HG03196 (cell line): ENCODE measurements at regions not wholly inside any gene's neighbourhood (a gene's known extent, or its start where the extent isn't known, plus 50 kb on each side); places are given as distances from the start of the nearest gene placed in this dataset.
"Not testable (repeated sequence)": the region's sequence is repeated elsewhere in the genome, so short reads cannot be mapped to it uniquely, and the experiment has no call there.

ENCODE experiments used
- ATAC-seq: cut with Tn5 transposase; IDR thresholded peaks from one replicate; pipeline ENCODE4 v1.9.1; 2021; ENCODE audit not compliant: unreplicated experiment

DNA sequence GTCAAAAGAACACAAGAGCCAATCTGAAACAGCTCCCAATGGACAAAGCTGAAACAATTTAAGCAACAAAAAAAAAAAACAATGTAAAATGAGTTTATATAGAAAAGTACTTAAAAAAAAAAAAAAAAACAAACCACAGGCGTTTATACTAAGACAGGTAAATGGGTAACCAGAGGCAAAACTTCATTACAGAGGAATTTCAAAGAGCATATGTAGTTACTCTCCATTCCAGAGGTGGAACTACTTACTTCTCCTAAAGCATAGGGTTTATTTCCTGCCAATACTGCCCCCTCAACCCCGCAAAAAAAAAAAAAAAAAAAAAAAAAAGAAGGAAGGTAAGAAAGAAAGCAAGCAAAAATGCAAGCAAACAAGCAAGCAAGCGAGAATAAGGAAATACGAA lies 132.9 kb downstream of the LIG4 start:
- no peak for ATAC-seq

- no peak for ATAC-seq
Measured at GRCh38 chr13:108077284-108077683, 138.1 kb downstream of the LIG4 start.

GRCh38 chr13:108074429-108074828 lies 140.9 kb downstream of the LIG4 start:
- ATAC-seq = not testable (repeated sequence)

DNA sequence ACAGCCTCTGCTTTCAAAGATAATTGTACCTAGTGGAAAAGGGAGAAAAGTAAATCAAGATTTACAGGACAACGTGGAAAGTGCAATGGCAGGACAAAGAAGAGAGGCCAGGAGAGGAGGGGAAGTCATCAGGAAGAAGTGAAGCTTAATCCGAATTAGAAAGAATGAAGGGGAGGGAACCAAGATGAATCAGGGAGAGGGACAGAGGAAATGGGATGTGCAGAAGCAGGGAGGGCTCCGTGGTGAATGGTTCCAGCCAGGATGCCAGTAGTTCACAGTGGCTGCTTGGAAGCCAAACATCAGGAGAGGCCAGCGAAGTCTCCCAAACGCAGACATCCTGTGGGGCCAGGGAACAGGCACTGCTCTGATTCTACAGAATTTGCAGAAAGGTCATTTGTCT lies 144.4 kb downstream of the LIG4 start:
- no peak for ATAC-seq

GRCh38 chr13:108070491-108070890 lies 144.8 kb downstream of the LIG4 start:
- ATAC-seq = no peak

DNA sequence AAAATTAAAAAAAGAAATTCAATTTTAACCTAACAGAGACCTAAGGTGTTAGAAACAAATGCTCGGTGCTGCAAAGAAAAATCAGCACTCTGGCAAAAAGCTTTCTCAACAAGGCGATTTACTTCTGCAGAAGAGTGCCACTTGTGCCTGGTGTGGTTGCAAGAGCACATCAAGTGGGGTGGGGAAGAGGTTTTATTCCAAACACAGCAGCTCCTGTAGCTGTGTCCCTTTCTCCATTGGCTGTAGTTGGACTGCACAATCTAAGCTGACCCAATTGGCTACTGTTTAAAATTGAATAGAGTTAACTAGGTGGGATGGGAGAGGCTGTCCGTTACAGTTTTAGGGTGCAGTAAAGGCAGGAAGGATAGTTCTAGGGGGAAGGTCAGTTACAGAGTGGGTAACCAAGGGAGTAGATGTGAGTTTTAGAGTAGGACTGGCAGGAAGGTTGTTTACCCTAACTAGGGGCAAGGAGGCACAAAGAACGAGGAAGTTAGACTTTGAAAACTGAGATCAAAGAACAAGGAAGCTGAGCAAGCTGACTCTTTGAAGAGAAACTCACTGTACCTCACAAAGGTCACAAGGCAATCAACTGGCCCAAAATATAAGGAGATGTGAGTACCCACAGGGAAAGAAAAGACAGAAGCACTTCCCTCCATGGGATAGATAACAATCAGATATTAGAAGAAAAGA lies 145.7 kb downstream of the LIG4 start:
- ATAC-seq = no peak

GRCh38 chr13:108064372-108064771 lies 151.0 kb downstream of the LIG4 start:
- not testable (repeated sequence) for ATAC-seq

DNA sequence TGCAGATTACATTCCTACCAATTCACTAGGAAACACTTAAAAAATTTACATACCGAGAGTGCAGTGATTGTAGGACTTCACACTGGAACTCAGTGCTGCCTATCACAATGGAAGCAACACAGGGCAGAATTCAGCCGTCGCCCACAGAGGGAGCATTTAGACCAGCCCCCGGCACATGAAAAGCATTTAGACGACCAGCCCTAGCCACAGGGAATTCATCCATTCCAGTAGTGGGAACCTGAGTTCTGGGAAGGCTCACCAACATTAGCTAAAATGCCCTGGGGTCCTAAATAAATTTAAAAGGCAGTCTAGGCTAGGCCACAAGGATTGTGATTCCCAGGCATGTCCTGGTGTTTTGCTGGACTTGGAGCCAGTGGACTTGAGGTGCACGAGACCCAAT lies 155.2 kb downstream of the LIG4 start:
- no peak for ATAC-seq

DNA sequence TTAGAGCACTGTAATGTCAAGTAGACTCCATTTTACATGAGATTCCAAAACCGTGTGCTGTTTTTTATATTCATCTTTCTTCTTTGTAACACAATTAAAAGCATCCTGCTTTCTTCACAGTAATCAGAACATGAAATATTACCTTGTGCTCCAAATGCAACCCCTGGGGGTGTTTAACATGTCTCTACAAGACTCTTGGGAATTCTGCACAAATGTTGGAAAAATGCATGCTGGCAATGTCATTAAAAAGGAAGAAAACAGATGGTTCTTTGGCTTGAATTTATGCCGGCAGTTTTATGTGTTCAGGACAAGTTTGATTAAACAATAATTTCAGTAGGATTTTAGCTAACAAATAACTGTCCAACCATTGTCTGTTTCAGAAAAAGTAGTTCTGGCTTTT lies 159.1 kb downstream of the LIG4 start:
- no peak for ATAC-seq

DNA sequence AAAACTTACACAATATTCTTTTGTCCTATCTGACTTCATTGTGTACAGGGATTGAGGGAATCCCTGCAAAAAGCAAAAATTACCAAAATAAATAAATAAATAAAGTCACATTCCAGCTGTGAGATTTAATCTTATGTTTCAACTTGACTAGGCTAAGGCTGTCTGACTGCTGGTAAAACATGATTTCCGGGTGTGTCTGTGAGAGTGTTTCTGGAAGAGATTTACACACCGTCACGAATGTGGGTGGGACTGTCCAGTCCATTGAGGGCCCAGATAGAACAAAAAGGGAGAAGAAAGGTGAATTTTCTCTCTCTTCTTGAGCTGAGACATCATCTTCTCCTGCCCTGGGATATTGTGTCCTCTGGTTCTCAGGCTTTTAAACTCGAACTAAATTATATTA lies 166.1 kb downstream of the LIG4 start:
- no peak for ATAC-seq

GRCh38 chr13:108044954-108045353 lies 170.4 kb downstream of the LIG4 start:
- no peak for ATAC-seq

DNA sequence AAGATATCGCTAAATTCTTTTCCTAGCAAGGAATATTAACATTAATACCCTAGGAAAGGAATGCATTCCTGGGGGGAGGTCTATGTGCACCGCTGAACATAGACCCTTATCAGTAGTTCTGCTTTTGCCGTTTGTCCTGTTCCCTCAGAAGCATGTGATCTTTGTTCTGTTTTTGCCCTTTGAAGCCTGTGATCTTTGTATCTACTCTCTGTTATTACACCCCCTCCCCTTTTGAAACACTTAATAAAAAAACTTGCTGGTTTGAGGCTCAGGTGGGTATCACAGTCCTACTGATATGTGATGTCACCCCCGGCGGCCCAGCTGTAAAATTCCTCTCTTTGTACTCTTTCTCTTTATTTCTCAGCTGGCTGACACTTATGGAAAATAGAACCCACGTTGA lies 172.5 kb downstream of the LIG4 start:
- not testable (repeated sequence) for ATAC-seq

GRCh38 chr13:108037348-108037747 lies 178.0 kb downstream of the LIG4 start:
- ATAC-seq = no peak

GRCh38 chr13:108036411-108036932 lies 178.9 kb downstream of the LIG4 start:
- ATAC-seq = no peak

DNA sequence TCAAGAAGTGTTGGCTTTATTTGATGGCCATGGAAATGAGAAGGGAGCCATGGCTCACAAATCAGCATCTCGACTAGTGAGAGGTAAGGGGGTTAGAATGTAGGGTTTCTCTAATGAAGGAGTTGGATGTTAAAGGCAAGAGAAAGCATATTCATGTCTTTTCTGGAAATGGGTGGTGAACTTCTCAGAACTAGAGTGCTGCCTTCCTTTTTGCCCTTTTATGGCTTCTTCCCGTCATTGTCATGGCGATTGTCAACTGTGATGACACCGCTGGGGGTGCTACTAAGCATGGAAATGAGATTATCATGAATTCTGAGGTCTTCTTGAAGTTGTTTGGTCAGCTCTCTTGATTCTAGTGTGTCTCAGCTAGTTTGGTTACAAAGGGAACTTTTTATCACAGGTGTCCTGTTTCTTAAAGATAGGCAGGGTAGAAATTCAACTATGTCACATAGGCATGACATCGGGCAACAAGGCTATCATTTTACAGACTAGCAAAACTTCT lies 180.4 kb downstream of the LIG4 start:
- ATAC-seq = no peak

- peak; percentile 46 for ATAC-seq
Measured at GRCh38 chr13:108033800-108034707, 181.3 kb downstream of the LIG4 start.

DNA sequence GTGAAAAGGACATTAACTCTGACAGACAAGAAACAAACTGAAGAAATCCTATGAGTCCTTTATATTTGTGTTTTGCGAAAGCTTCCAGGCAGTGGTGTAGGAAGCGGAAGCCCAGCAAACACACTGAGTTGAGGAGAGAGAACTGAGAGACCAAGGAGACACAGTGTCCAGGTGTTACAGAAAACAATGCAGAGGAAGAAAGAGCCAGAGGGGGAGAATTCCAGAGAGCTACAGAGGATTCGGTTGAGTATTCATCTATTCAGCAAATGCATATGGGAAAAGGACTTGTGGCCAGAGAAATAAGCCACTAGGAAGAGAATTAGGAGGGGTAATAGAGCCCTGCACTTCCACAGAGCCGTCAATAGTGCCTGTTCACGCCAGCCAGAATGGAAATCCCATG lies 183.5 kb downstream of the LIG4 start:
- ATAC-seq = no peak

DNA sequence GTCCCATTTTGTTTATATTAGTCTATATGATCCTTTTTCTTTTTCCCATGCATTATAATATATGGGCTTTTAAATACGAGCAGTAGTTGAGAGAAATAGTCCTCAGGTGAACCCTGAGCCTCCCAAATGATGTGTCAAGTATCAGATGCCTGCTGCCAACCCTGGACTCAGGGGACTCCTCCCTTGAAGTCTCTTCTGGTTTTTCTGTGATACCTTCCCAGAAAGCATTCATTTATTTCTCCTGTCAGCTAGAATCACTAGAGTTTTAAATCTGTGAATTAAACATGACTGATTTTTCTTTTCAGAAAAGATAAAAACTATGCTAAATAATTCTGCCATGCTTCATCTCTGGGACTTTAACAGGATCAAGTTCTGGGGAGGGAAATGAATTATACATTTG lies 184.6 kb downstream of the LIG4 start:
- ATAC-seq = no peak

DNA sequence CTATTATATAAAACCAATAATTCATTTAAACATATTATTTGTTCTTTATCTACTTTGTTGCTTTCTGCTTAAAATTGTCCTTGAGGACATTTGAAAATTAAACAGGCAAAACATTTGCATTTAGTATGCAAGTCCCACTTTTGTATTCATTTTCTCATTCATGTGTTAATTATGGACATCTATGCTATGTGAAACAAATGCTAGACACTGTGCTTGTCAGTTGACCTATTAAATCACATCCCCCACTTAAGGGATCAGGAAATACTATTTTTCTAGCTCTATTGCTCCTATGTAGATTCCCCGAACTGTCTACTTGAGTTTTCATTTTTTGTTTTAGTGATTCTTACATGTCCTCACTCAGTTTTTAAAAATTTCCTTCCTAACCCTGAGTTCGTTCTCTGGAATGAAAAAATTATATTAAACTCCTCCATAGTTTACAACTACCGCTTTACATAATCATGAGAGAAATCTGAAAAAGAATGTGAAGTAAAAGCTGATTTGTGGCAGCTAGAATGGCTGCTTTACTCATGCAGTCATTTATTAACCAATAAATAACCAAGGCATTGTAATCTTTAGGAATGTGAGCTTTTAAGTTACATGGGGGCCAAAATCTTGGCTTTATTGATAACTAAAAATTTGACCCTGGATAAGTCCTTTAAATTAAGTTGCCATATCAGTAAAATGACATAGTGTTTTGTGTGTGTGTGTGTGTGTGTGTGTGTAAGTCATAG lies 188.5 kb downstream of the LIG4 start:
- no peak for ATAC-seq

GRCh38 chr13:108020027-108020426 lies 195.3 kb downstream of the LIG4 start:
- no peak for ATAC-seq

DNA sequence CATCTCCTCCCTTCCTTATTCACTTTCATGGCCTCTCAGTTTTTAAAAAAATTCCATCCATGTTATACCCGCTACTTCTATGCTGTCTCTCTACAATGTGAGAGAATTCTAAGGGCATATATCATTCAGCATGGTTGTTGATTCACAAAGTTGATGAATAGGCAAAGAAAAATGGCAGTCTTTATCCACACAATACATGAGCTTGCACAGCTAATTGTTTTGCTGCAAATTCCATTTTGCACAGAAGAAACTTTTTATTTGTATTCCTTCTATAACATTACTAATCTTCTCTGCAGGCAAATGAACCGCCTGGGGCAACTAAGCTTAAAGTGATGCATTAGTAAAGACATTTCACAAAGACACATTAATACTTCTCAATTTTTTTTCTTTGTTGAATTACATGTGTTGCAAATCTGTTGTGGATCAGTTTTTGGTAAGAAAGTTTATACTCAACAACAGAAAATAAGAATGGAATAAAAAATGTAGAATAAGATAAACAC lies 196.9 kb downstream of the LIG4 start:
- no peak for ATAC-seq
